HL-60 (cell line): ENCODE measurements at regions not wholly inside any gene's neighbourhood (a gene's known extent, or its start where the extent isn't known, plus 50 kb on each side); places are given as distances from the start of the nearest gene placed in this dataset.

ENCODE experiments used
- DNase-seq, 2 experiments: peaks; one replicate each; pipeline ENCODE4 v3.0.0-alpha.2; 2010 to 2020; ENCODE audit warnings: low read depth in 1 of 2, low spot score in 1 of 2
- H3K27ac ChIP-seq: fragments of 250-450 bp; sonication (Bioruptor Pico); replicated peaks from 2 replicates; pipeline ENCODE4 v1.5.1; 2020; ENCODE audit warnings: mild to moderate bottlenecking, moderate library complexity
- H3K27me3 ChIP-seq: fragments of 250-450 bp; sonication (Bioruptor Pico); 2 replicates; pipeline ENCODE4 v1.5.1; 2021; ENCODE audit warnings: mild to moderate bottlenecking, moderate library complexity; ENCODE audit not compliant: insufficient read depth, poor library complexity, severe bottlenecking
- H3K4me3 ChIP-seq: replicated peaks from 2 replicates; pipeline ENCODE4 v1.5.1; 2011; ENCODE audit warnings: mild to moderate bottlenecking, control low read depth, low read length; ENCODE audit not compliant: insufficient read depth
- GABPA ChIP-seq: IDR thresholded peaks from 2 replicates; pipeline ENCODE4 v1.6.1; 2012; ENCODE audit warnings: low read depth
- POLR2AphosphoS5 ChIP-seq: IDR thresholded peaks from 2 replicates; pipeline ENCODE4 v1.6.1; 2012; ENCODE audit warnings: low read depth
- SPI1 ChIP-seq: IDR thresholded peaks from 2 replicates; pipeline ENCODE4 v1.6.1; 2012; ENCODE audit warnings: low read depth, mild to moderate bottlenecking, borderline replicate concordance
- TF ChIP-seq, protein P1 (sequence below): IDR thresholded peaks from one replicate; pipeline ENCODE4 v1.5.1; 2011; ENCODE audit warnings: low read length, control low read depth, inconsistent platforms; ENCODE audit not compliant: insufficient read depth
- TF ChIP-seq, protein P2 (sequence below): IDR thresholded peaks from 2 replicates; pipeline ENCODE4 v1.6.1; 2012; ENCODE audit warnings: low read depth; ENCODE audit not compliant: insufficient replicate concordance

DNA sequence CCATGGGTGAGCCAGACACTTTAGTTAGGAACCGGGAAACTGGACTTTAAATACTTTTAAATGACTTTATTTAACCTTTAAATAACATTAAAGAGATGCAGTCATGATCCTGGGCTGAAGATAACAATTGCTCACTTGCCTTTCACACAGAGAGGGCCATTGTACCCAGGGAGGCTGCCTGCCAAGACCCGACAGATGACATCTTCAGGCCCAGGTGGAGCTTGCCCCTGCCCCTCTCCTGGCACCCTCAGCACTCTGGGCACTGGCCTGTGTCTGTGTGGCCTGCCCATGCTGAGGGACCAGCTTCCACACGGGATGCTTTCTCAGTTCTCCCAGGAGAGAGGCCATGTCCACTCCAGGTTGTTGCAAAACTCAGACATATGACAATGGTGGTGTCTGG lies 216.4 kb upstream of the MYT1L start:
- Histone ChIP-seq H3K27me3 (no peaks in the 10 kb centered on the region), H3K27ac (no peak overlapping the region), H3K4me3 (no peak overlapping the region)
- TF ChIP-seq POLR2AphosphoS5 = no peak
- TF ChIP-seq SPI1 = no peak
- TF ChIP-seq, protein P1, sequence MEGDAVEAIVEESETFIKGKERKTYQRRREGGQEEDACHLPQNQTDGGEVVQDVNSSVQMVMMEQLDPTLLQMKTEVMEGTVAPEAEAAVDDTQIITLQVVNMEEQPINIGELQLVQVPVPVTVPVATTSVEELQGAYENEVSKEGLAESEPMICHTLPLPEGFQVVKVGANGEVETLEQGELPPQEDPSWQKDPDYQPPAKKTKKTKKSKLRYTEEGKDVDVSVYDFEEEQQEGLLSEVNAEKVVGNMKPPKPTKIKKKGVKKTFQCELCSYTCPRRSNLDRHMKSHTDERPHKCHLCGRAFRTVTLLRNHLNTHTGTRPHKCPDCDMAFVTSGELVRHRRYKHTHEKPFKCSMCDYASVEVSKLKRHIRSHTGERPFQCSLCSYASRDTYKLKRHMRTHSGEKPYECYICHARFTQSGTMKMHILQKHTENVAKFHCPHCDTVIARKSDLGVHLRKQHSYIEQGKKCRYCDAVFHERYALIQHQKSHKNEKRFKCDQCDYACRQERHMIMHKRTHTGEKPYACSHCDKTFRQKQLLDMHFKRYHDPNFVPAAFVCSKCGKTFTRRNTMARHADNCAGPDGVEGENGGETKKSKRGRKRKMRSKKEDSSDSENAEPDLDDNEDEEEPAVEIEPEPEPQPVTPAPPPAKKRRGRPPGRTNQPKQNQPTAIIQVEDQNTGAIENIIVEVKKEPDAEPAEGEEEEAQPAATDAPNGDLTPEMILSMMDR = no peak
- TF ChIP-seq, protein P2, sequence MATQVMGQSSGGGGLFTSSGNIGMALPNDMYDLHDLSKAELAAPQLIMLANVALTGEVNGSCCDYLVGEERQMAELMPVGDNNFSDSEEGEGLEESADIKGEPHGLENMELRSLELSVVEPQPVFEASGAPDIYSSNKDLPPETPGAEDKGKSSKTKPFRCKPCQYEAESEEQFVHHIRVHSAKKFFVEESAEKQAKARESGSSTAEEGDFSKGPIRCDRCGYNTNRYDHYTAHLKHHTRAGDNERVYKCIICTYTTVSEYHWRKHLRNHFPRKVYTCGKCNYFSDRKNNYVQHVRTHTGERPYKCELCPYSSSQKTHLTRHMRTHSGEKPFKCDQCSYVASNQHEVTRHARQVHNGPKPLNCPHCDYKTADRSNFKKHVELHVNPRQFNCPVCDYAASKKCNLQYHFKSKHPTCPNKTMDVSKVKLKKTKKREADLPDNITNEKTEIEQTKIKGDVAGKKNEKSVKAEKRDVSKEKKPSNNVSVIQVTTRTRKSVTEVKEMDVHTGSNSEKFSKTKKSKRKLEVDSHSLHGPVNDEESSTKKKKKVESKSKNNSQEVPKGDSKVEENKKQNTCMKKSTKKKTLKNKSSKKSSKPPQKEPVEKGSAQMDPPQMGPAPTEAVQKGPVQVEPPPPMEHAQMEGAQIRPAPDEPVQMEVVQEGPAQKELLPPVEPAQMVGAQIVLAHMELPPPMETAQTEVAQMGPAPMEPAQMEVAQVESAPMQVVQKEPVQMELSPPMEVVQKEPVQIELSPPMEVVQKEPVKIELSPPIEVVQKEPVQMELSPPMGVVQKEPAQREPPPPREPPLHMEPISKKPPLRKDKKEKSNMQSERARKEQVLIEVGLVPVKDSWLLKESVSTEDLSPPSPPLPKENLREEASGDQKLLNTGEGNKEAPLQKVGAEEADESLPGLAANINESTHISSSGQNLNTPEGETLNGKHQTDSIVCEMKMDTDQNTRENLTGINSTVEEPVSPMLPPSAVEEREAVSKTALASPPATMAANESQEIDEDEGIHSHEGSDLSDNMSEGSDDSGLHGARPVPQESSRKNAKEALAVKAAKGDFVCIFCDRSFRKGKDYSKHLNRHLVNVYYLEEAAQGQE = no peak
- TF ChIP-seq GABPA = no peak
- DNase-seq = no peak

DNA sequence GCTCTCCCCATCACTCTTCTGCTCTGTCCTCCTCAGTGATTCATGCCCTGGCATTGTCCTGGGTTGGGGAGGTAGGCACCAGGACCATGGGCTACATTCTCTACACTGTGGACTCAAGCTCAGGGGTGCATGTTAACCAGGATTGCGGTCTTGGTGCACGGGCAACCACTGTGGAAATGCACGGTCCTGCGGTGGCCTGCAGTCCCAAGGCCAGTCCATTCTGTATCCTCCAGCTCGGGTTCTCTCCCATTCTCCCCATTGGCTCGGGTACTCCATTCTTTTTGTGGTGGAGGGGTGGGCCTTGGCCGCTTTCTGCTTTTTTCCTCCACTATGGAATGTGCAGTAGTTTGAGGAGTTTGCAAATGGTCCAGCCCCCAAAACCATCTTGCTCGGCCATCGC lies 215.0 kb upstream of the MYT1L start:
- no peak overlapping the region for H3K4me3 ChIP-seq
- TF ChIP-seq SPI1 (no peak), POLR2AphosphoS5 (no peak), GABPA (no peak)
- TF ChIP-seq, protein P2 = no peak
- TF ChIP-seq, protein P1 = no peak
- H3K27ac ChIP-seq = no peak overlapping the region
- DNase-seq = no peak
- no peaks in the 10 kb centered on the region for H3K27me3 ChIP-seq

DNA sequence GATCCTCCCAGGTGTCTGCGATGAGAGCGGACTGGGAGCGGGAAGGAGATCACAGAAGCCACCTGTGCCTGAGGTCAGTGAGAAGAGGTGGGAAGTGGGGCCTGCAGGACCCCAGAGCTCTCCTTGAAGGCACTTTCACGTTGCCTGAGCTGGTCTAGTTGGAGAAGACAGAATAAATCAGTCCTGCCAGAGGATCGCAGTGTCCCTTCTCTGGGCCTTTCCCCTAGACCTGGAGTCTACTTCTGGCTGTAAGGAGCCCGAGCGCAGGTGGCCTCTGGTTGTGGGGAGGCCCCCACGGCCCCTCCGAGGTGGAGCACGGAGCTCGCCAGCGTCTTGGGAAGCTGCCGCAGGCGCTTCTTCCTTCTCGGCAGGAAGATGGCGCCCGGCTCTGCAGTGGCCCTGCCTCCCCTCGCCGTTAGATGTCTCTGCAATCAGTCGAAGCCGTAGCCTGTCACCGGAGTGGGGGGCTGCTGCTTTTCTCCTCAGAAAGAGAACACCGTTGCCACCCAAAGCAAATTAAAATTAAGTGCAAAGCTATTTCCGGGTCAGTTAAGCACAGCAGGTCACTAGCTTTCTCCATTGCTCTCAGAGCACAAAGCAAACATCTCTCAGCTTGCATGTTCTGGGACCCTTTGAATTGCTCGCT lies 212.0 kb upstream of the MYT1L start:
- Histone ChIP-seq H3K27me3 (no peaks in the 10 kb centered on the region), H3K27ac (no peak overlapping the region), H3K4me3 (no peak overlapping the region)
- DNase-seq = peak in 1 of 2 experiments; percentile 2
- TF ChIP-seq, protein P1 = no peak
- no peak for TF ChIP-seq POLR2AphosphoS5
- no peak for TF ChIP-seq SPI1
- TF ChIP-seq, protein P2 = no peak
- no peak for TF ChIP-seq GABPA
